ENCODE measurements at regions not wholly inside any gene's neighbourhood (a gene's known extent, or its start where the extent isn't known, plus 50 kb on each side); places are given as distances from the start of the nearest gene placed in this dataset.

DNA sequence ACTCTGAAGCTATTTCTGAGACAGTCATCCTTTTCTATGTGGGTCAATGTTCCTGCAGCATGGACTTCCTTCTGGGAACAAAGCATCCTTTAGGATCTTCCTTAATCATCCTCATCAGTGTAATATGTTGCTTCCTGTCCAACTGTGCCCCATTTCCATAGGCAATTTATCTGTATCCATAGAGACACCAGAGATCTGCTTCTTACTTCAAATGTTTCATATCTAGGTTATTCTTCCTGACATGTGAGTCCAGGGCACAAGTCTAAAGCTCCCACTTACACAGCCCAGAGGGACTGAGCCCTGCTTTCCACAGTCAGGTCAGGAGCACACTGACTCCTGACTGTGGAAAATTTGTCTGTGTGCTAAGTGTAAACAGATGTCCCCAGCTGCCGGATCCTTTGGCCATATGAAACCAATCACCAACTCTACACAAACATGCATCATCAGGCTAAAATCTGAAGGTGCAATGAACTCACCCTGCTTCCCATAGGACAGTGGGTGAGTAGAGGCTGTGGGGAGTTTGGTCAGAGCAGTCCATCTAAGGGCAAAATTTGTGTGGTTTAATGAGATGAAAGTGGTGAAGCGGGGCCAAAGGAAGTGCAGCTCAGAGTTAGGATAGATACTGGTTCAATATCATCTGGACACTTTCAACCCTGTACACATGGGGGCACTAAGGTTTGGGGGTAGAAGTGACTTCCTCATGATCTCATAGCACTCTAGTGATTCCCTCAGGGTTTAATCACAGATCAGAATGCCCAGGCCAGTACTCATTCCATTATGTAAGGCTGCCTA, 85.2 kb upstream of the TNC start:
- no peak for TF ChIP-seq POLR2A (IDR thresholded peaks at IDR 0.05)
- TF ChIP-seq, protein P1, sequence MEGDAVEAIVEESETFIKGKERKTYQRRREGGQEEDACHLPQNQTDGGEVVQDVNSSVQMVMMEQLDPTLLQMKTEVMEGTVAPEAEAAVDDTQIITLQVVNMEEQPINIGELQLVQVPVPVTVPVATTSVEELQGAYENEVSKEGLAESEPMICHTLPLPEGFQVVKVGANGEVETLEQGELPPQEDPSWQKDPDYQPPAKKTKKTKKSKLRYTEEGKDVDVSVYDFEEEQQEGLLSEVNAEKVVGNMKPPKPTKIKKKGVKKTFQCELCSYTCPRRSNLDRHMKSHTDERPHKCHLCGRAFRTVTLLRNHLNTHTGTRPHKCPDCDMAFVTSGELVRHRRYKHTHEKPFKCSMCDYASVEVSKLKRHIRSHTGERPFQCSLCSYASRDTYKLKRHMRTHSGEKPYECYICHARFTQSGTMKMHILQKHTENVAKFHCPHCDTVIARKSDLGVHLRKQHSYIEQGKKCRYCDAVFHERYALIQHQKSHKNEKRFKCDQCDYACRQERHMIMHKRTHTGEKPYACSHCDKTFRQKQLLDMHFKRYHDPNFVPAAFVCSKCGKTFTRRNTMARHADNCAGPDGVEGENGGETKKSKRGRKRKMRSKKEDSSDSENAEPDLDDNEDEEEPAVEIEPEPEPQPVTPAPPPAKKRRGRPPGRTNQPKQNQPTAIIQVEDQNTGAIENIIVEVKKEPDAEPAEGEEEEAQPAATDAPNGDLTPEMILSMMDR (IDR thresholded peaks at IDR 0.05): no peak

Measured in tibial nerve (tissue), 3 donors.